HCT116 (cell line): ENCODE measurements at regions not wholly inside any gene's neighbourhood (a gene's known extent, or its start where the extent isn't known, plus 50 kb on each side); places are given as distances from the start of the nearest gene placed in this dataset.

ENCODE experiments used
- ATAC-seq: fragments of 200-7000 bp; cut with Tn5 transposase; 2 replicates; pipeline ENCODE4 v1.9.1; 2020; ENCODE audit warnings: mild to moderate bottlenecking, moderate library complexity
- BruUV-seq: library from RNA; stranded (reverse); fragments of 400-500 nt; replicated peaks from 2 replicates; lab custom pipeline; 2021; lab: Mats Ljungman, UMichigan
- CTCF ChIA-PET: fragments of 300-600 bp; sonication (Branson Sonifier 250); formaldehyde crosslinking; loops from one replicate; lab custom pipeline; 2021; ENCODE audit warnings: antibody characterized with exemption; lab: Charles Lee
- POLR2A ChIA-PET: fragments of 300-600, 350-600 bp; sonication (Branson Sonifier 250); formaldehyde crosslinking; loops from one replicate; lab custom pipeline; 2021; ENCODE audit warnings: antibody characterized with exemption; lab: Charles Lee
- RAD21 ChIA-PET, 2 experiments: fragments of 300-600 bp; sonication (Branson Sonifier 250); formaldehyde crosslinking; loops; one replicate each; lab custom pipeline; 2023; ENCODE audit warnings: low total read pairs in 2 of 2; ENCODE audit not compliant: uncharacterized antibody in 2 of 2, unreplicated experiment in 2 of 2, low non-redundant PET in 1 of 2; lab: Charles Lee
- DNase-seq: peaks from one replicate; pipeline ENCODE4 v3.0.0-alpha.2; 2010; ENCODE audit warnings: low read depth, low spot score
- H2AFZ ChIP-seq: fragments of 200-600 bp; shearing (Covaris generic), sonication (generic); 2 replicates; pipeline ENCODE4 v1.6.1; 2017; ENCODE audit warnings: low read depth, mixed run types, mixed read lengths, antibody characterized with exemption, low read length; ENCODE audit not compliant: poor library complexity, severe bottlenecking
- H3K27ac ChIP-seq: 2 replicates; pipeline ENCODE4 v1.5.1; 2012; ENCODE audit warnings: low read depth, low read length
- H3K27me3 ChIP-seq: fragments of 200-600 bp; sonication (generic); 2 replicates; pipeline ENCODE4 v1.6.1; 2016; ENCODE audit warnings: mixed run types, low read length, mixed read lengths; ENCODE audit not compliant: insufficient read depth
- H3K36me3 ChIP-seq, 2 experiments: fragments of 200-500 bp in 1 of 2; fragments of 200-600 bp in 1 of 2; sonication (Bioruptor generic) in 1 of 2; sonication (generic) in 1 of 2; 2 replicates each; pipeline versions ENCODE4 v1.5.1 to v1.6.1; 2014 to 2016; ENCODE audit warnings: low read length in 2 of 2, inconsistent platforms in 1 of 2, mixed read lengths in 1 of 2, mixed run types in 1 of 2; ENCODE audit not compliant: insufficient read depth in 2 of 2, control insufficient read depth in 1 of 2
- H3K4me1 ChIP-seq, 2 experiments: fragments of 200-600 bp in 1 of 2; sonication (generic) in 1 of 2; 2 replicates each; pipeline versions ENCODE4 v1.5.1 to v1.6.1; 2012 to 2017; ENCODE audit warnings: low read length in 2 of 2, inconsistent platforms in 1 of 2, mild to moderate bottlenecking in 1 of 2, mixed read lengths in 1 of 2, mixed run types in 1 of 2, moderate library complexity in 1 of 2; ENCODE audit not compliant: insufficient read depth in 2 of 2, control insufficient read depth in 1 of 2
- H3K4me2 ChIP-seq: fragments of 200-600 bp; sonication (generic); 2 replicates; pipeline ENCODE4 v1.6.1; 2017; ENCODE audit warnings: mixed run types, low read length, mixed read lengths
- H3K4me3 ChIP-seq, 2 experiments: fragments of 200-600 bp in 1 of 2; sonication (generic) in 1 of 2; replicated peaks in 1 of 2; 2 replicates each; pipeline ENCODE4 v1.5.1; 2011 to 2016; ENCODE audit warnings: low read length in 2 of 2, control low read depth in 1 of 2, low read depth in 1 of 2, mild to moderate bottlenecking in 1 of 2, mixed read lengths in 1 of 2, mixed run types in 1 of 2
- H3K79me2 ChIP-seq: fragments of 200-600 bp; sonication (generic); 2 replicates; pipeline ENCODE4 v1.6.1; 2017; ENCODE audit warnings: mild to moderate bottlenecking, mixed run types, low read length, moderate library complexity, mixed read lengths; ENCODE audit not compliant: insufficient read depth
- H3K9ac ChIP-seq: fragments of 200-600 bp; sonication (generic); 2 replicates; pipeline ENCODE4 v1.6.1; 2016; ENCODE audit warnings: low read length, mixed read lengths
- H3K9me2 ChIP-seq: fragments of 200-600 bp; sonication (generic), shearing (Covaris generic); 2 replicates; pipeline ENCODE4 v1.6.1; 2017; ENCODE audit warnings: mixed run types, mild to moderate bottlenecking, moderate library complexity; ENCODE audit not compliant: insufficient read depth
- H3K9me3 ChIP-seq, 2 experiments: fragments of 200-500 bp in 1 of 2; fragments of 200-600 bp in 1 of 2; sonication (Bioruptor generic) in 1 of 2; sonication (generic) in 1 of 2; 2 replicates each; pipeline ENCODE4 v1.6.1; 2014 to 2017; ENCODE audit warnings: low read length in 2 of 2, mixed read lengths in 2 of 2, inconsistent platforms in 1 of 2, low read depth in 1 of 2, mild to moderate bottlenecking in 1 of 2, mixed run types in 1 of 2, moderate library complexity in 1 of 2; ENCODE audit not compliant: control insufficient read depth in 1 of 2, insufficient read depth in 1 of 2
- H4K20me1 ChIP-seq: fragments of 200-600 bp; sonication (generic), shearing (Covaris generic); 2 replicates; pipeline ENCODE4 v1.6.1; 2017; ENCODE audit warnings: mixed run types, mild to moderate bottlenecking, moderate library complexity; ENCODE audit not compliant: insufficient read depth
- EGR1 ChIP-seq: IDR thresholded peaks from 2 replicates; pipeline ENCODE4 v1.6.1; 2012; ENCODE audit warnings: low read depth
- POLR2A ChIP-seq: IDR thresholded peaks from 2 replicates; pipeline ENCODE4 v1.7.0; 2011; ENCODE audit warnings: borderline replicate concordance; ENCODE audit not compliant: insufficient read depth, insufficient read length; ENCODE audit errors: extremely low read depth
- SIN3A ChIP-seq: IDR thresholded peaks from 2 replicates; pipeline ENCODE4 v1.6.1; 2012; ENCODE audit warnings: low read depth
- YY1 ChIP-seq: IDR thresholded peaks from 2 replicates; pipeline ENCODE4 v1.6.1; 2011; ENCODE audit warnings: low read length, low read depth, moderate library complexity, mild to moderate bottlenecking; ENCODE audit not compliant: insufficient replicate concordance; ENCODE audit errors: extremely low read depth
- intact Hi-C: fragments of 100-400 bp; cut with micrococcal nuclease; formaldehyde crosslinking; loops from 2 replicates; pipeline ENCODE4 v1.10.0; 2022
- TF ChIP-seq, protein P1 (sequence below): IDR thresholded peaks from 2 replicates; pipeline ENCODE4 v1.6.1; 2012; ENCODE audit warnings: low read depth
- TF ChIP-seq, protein P2 (sequence below), 3 experiments: fragments of 200-600 bp in 1 of 3; sonication (generic) in 1 of 3; IDR thresholded peaks in 2 of 3; conservative IDR thresholded peaks in 1 of 3; 2 replicates each; pipeline ENCODE4 v1.5.1; 2012 to 2017; ENCODE audit warnings: low read depth in 2 of 3, low read length in 2 of 3, antibody characterized with exemption in 1 of 3, borderline replicate concordance in 1 of 3, control low read depth in 1 of 3, mild to moderate bottlenecking in 1 of 3, mixed read lengths in 1 of 3, mixed run types in 1 of 3, moderate library complexity in 1 of 3; ENCODE audit not compliant: insufficient read depth in 1 of 3

- Histone ChIP-seq H2AFZ (no peak overlapping the region), H3K9me2 (no peaks in the 10 kb centered on the region), H3K4me2 (no peak overlapping the region), H3K27ac (no peak overlapping the region), H3K9ac (no peak overlapping the region), H3K27me3 (no peaks in the 10 kb centered on the region), H3K79me2 (no peaks in the 10 kb centered on the region)
- CTCF ChIA-PET = no interaction called here
- no peak for DNase-seq
- RAD21 ChIA-PET = no interaction called here
- TF ChIP-seq, protein P1, sequence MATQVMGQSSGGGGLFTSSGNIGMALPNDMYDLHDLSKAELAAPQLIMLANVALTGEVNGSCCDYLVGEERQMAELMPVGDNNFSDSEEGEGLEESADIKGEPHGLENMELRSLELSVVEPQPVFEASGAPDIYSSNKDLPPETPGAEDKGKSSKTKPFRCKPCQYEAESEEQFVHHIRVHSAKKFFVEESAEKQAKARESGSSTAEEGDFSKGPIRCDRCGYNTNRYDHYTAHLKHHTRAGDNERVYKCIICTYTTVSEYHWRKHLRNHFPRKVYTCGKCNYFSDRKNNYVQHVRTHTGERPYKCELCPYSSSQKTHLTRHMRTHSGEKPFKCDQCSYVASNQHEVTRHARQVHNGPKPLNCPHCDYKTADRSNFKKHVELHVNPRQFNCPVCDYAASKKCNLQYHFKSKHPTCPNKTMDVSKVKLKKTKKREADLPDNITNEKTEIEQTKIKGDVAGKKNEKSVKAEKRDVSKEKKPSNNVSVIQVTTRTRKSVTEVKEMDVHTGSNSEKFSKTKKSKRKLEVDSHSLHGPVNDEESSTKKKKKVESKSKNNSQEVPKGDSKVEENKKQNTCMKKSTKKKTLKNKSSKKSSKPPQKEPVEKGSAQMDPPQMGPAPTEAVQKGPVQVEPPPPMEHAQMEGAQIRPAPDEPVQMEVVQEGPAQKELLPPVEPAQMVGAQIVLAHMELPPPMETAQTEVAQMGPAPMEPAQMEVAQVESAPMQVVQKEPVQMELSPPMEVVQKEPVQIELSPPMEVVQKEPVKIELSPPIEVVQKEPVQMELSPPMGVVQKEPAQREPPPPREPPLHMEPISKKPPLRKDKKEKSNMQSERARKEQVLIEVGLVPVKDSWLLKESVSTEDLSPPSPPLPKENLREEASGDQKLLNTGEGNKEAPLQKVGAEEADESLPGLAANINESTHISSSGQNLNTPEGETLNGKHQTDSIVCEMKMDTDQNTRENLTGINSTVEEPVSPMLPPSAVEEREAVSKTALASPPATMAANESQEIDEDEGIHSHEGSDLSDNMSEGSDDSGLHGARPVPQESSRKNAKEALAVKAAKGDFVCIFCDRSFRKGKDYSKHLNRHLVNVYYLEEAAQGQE = no peak
- TF ChIP-seq, protein P2, sequence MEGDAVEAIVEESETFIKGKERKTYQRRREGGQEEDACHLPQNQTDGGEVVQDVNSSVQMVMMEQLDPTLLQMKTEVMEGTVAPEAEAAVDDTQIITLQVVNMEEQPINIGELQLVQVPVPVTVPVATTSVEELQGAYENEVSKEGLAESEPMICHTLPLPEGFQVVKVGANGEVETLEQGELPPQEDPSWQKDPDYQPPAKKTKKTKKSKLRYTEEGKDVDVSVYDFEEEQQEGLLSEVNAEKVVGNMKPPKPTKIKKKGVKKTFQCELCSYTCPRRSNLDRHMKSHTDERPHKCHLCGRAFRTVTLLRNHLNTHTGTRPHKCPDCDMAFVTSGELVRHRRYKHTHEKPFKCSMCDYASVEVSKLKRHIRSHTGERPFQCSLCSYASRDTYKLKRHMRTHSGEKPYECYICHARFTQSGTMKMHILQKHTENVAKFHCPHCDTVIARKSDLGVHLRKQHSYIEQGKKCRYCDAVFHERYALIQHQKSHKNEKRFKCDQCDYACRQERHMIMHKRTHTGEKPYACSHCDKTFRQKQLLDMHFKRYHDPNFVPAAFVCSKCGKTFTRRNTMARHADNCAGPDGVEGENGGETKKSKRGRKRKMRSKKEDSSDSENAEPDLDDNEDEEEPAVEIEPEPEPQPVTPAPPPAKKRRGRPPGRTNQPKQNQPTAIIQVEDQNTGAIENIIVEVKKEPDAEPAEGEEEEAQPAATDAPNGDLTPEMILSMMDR (IDR thresholded peaks at IDR 0.05 in 2 of 3, conservative IDR thresholded peaks at IDR 0.05 in 1 of 3; ENCODE audit: borderline replicate concordance in 1 of 3, insufficient read depth in 1 of 3, low read depth in 2 of 3, low read length in 2 of 3) = no peak
- TF ChIP-seq SIN3A (no peak), EGR1 (no peak), POLR2A (no peak), YY1 (no peak)
- TF ChIP-seq, all 23 proteins: peak for 0
- POLR2A ChIA-PET = no interaction called here
- Histone ChIP-seq H4K20me1 (no peaks in the 10 kb centered on the region), H3K9me3 (no peaks in the 10 kb centered on the region), H3K4me1 (peaks cover 4 to 16% of the 10 kb centered on the region in 2 experiments; a peak in 3 of 4 replicates), H3K36me3 (no peaks in the 10 kb centered on the region), H3K4me3 (no peak overlapping the region)
- intact Hi-C loops = no loop called here
- no TSS peak for BruUV-seq
- ATAC-seq = no peak
Measured at GRCh38 chr6:27776504-27776903, 135.7 kb downstream of the OR2B2 start.
